ENCODE measurements at regions not wholly inside any gene's neighbourhood (a gene's known extent, or its start where the extent isn't known, plus 50 kb on each side); places are given as distances from the start of the nearest gene placed in this dataset.

GRCh38 chrX:129058405-129058804 is 464.9 kb downstream of the SMARCA1 start:
- TF ChIP-seq CTCF (IDR thresholded peaks at IDR 0.05) (no peak), EZH2 (IDR thresholded peaks at IDR 0.05; ENCODE audit: borderline replicate concordance, insufficient read depth, low read depth, low read length, poor library complexity, severe bottlenecking) (no peak)
